ENCODE measurements at regions not wholly inside any gene's neighbourhood (a gene's known extent, or its start where the extent isn't known, plus 50 kb on each side); places are given as distances from the start of the nearest gene placed in this dataset.

- no peaks in the 10 kb centered on the region for H3K9me3 ChIP-seq
- no peak overlapping the region for H3K27ac ChIP-seq
- no peaks in the 10 kb centered on the region for H3K27me3 ChIP-seq (replicated peaks in 1 of 7)
- intact Hi-C loops (cut with DNase I; ENCODE audit: low total_unique reads) = no loop called here
- no peak overlapping the region for H3K4me3 ChIP-seq
- H3K36me3 ChIP-seq = no peaks in the 10 kb centered on the region
- H3K4me1 ChIP-seq = no peaks in the 10 kb centered on the region
- no peak for TF ChIP-seq CTCF (IDR thresholded peaks at IDR 0.05 in 8 of 11, conservative IDR thresholded peaks at IDR 0.05 in 3 of 11)
- no peak for TF ChIP-seq POLR2AphosphoS5 (IDR thresholded peaks at IDR 0.05)
- no peak for TF ChIP-seq POLR2A (IDR thresholded peaks at IDR 0.05)
- no peak for DNase-seq
Measured at GRCh38 chr3:159158801-159159200, 356.9 kb downstream of the MFSD1 start.

DNA sequence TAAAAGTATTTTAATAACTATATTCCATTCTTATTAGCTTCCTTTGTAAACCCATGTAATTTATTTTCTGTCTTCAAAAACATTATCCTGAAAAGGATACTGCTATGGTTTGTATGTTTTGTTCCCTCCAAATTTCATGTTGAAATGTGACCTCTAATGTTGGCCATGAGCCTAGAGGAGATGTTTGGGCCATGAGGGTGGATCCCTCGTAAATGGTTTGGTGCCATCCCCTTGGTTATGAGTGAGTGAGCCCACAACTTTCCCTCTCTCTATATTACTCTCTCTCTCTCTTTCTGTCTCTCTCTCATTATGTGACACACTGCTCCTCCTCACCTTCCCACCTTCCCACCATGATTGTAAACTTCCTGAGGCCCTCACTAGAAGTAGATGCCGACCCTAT is 357.7 kb downstream of the MFSD1 start:
- WGBS, 5 donors = 67 to 82% (median 70%) methylated on average over 2 of the region's 2 CpGs

GRCh38 chr3:159163656-159164055 is 361.8 kb downstream of the MFSD1 start:
- 85 to 100% (median 93%) methylated on average over 1 of the region's 1 CpG for WGBS, 5 donors
- no peaks in the 10 kb centered on the region for H3K9me3 ChIP-seq
- intact Hi-C loops (cut with DNase I; ENCODE audit: low total_unique reads) = no loop called here
- no peak for DNase-seq
- no peak overlapping the region for H3K4me3 ChIP-seq
- no peak for TF ChIP-seq CTCF (IDR thresholded peaks at IDR 0.05 in 8 of 11, conservative IDR thresholded peaks at IDR 0.05 in 3 of 11)
- TF ChIP-seq POLR2A (IDR thresholded peaks at IDR 0.05) = no peak
- TF ChIP-seq POLR2AphosphoS5 (IDR thresholded peaks at IDR 0.05) = no peak
- no peak overlapping the region for H3K27ac ChIP-seq
- H3K36me3 ChIP-seq = no peaks in the 10 kb centered on the region
- H3K27me3 ChIP-seq (replicated peaks in 1 of 7) = no peaks in the 10 kb centered on the region
- H3K4me1 ChIP-seq = no peaks in the 10 kb centered on the region

More for the DNA sequence above, 357.7 kb downstream of the MFSD1 start:
- no peak for TF ChIP-seq CTCF (IDR thresholded peaks at IDR 0.05 in 8 of 11, conservative IDR thresholded peaks at IDR 0.05 in 3 of 11)
- no peak for TF ChIP-seq POLR2AphosphoS5 (IDR thresholded peaks at IDR 0.05)
- TF ChIP-seq POLR2A (IDR thresholded peaks at IDR 0.05) = no peak
- Histone ChIP-seq H3K36me3 (no peaks in the 10 kb centered on the region), H3K27ac (no peak overlapping the region), H3K4me1 (no peaks in the 10 kb centered on the region), H3K27me3 (replicated peaks in 1 of 7) (no peaks in the 10 kb centered on the region), H3K4me3 (no peak overlapping the region), H3K9me3 (no peaks in the 10 kb centered on the region)
- intact Hi-C loops (cut with DNase I; ENCODE audit: low total_unique reads) = no loop called here
- DNase-seq = no peak

DNA sequence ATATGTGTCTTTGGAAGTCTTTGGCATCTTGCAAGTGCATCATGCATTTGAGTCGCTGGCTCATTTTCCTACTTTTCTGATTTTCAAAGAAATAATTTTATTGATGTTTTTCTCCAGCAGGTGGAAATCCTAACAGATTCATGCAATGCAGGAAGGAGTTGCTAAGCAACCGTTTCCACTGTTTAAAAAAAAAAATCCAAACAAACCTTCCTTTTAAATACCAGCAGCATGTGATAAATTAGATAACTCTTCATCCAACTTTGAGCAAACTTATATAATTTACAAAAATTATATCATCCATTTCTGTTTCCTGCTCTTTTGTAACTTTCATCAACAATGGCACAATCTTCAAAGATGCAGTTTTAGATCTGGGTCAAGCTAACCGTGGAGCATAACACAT is 364.1 kb downstream of the MFSD1 start:
- H3K4me1 ChIP-seq = no peaks in the 10 kb centered on the region
- no peaks in the 10 kb centered on the region for H3K36me3 ChIP-seq
- no peaks in the 10 kb centered on the region for H3K9me3 ChIP-seq
- H3K27ac ChIP-seq = no peak overlapping the region
- DNase-seq = no peak
- no peak for TF ChIP-seq POLR2A (IDR thresholded peaks at IDR 0.05)
- TF ChIP-seq CTCF (IDR thresholded peaks at IDR 0.05 in 8 of 11, conservative IDR thresholded peaks at IDR 0.05 in 3 of 11) = no peak
- no peak for TF ChIP-seq POLR2AphosphoS5 (IDR thresholded peaks at IDR 0.05)
- 64 to 79% (median 72%) methylated on average over 3 of the region's 3 CpGs for WGBS, 5 donors
- no peaks in the 10 kb centered on the region for H3K27me3 ChIP-seq (replicated peaks in 1 of 7)
- intact Hi-C loops (cut with DNase I; ENCODE audit: low total_unique reads) = no loop called here
- no peak overlapping the region for H3K4me3 ChIP-seq

All from spleen (tissue), 11 donors.